Lower leg skin (tissue), 3 donors: ENCODE measurements at regions not wholly inside any gene's neighbourhood (a gene's known extent, or its start where the extent isn't known, plus 50 kb on each side); places are given as distances from the start of the nearest gene placed in this dataset.

Experiments used
- CTCF ChIP-seq, 3 donors: fragments of 450-650 bp; IDR thresholded peaks; one replicate each; pipeline ENCODE4 v1.5.1; 2016; ENCODE audit warnings: antibody characterized with exemption in 3 of 3, mild to moderate bottlenecking in 3 of 3, moderate library complexity in 2 of 3
- POLR2A ChIP-seq, 2 donors: fragments of 450-650 bp; IDR thresholded peaks; one replicate each; pipeline ENCODE4 v1.6.1; 2016 to 2017; ENCODE audit warnings: antibody characterized with exemption in 2 of 2, mild to moderate bottlenecking in 1 of 2, moderate library complexity in 1 of 2

- TF ChIP-seq CTCF (IDR thresholded peaks at IDR 0.05) (no peak), POLR2A (IDR thresholded peaks at IDR 0.05) (no peak)
Measured at GRCh38 chr4:136918772-136919171, 613.5 kb downstream of the PCDH18 start.
